ENCODE measurements at regions not wholly inside any gene's neighbourhood (a gene's known extent, or its start where the extent isn't known, plus 50 kb on each side); places are given as distances from the start of the nearest gene placed in this dataset.

DNA sequence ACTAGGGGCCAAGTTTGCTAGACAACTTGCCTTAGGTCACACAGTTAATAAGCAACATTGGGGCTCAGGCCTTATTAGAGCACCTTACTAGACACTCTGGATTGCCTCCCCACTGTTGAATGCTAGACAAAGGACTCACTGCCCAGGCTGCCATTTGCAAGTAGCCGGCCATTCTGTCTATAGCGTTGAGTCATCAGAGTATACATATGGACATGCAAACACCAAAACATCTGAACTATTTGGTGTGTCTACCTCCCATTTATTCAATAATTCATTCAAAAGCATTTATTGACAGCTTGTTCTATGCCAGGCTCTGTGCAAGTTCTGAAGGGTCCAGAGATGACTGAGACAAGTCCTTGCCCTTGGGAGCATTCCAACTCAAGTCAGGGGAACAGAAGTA lies 181.4 kb upstream of the DPT start:
- intact Hi-C loops (cut with DNase I): no loop called here
- TF ChIP-seq, protein P1, sequence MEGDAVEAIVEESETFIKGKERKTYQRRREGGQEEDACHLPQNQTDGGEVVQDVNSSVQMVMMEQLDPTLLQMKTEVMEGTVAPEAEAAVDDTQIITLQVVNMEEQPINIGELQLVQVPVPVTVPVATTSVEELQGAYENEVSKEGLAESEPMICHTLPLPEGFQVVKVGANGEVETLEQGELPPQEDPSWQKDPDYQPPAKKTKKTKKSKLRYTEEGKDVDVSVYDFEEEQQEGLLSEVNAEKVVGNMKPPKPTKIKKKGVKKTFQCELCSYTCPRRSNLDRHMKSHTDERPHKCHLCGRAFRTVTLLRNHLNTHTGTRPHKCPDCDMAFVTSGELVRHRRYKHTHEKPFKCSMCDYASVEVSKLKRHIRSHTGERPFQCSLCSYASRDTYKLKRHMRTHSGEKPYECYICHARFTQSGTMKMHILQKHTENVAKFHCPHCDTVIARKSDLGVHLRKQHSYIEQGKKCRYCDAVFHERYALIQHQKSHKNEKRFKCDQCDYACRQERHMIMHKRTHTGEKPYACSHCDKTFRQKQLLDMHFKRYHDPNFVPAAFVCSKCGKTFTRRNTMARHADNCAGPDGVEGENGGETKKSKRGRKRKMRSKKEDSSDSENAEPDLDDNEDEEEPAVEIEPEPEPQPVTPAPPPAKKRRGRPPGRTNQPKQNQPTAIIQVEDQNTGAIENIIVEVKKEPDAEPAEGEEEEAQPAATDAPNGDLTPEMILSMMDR (IDR thresholded peaks at IDR 0.05): no peak
- TF ChIP-seq POLR2A (IDR thresholded peaks at IDR 0.05): no peak

DNA sequence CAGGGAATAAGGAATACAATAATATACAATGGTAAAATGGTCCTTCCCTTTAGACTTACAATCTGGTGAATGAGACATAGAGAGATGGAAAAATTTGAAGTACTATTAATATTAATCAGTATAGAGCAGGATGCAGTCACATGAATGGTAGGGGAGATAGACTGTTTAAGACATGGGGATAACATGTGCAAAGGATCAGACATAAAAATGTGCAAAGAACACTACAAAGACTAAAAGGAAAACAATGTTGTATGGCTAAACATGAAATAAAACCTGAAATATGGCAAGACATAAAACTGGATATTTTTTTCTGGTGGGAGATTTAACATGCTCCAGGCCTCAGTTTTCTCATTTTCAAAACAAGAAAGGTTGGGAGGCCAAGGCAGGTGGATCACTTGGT lies 182.4 kb upstream of the DPT start:
- Histone ChIP-seq H3K4me1 (peaks cover 28 to 40% of the 10 kb centered on the region in 2 donors), H3K36me3 (no peaks in the 10 kb centered on the region), H3K27ac (no peak overlapping the region), H3K9me3 (no peaks in the 10 kb centered on the region), H3K27me3 (no peaks in the 10 kb centered on the region), H3K4me3 (replicated peaks in 1 of 3) (no peak overlapping the region)
- no peak for TF ChIP-seq POLR2A (IDR thresholded peaks at IDR 0.05)
- TF ChIP-seq, protein P1 (IDR thresholded peaks at IDR 0.05): no peak
- DNase-seq: no peak
- intact Hi-C loops (cut with DNase I): no loop called here

More for the DNA sequence above, 181.4 kb upstream of the DPT start:
- no peak overlapping the region for H3K4me3 ChIP-seq (replicated peaks in 1 of 3)
- 65 to 100% methylated on average over 2 of the region's 2 CpGs for WGBS, 2 donors
- H3K36me3 ChIP-seq: no peaks in the 10 kb centered on the region
- DNase-seq: no peak
- H3K27ac ChIP-seq: no peak overlapping the region
- H3K27me3 ChIP-seq: no peaks in the 10 kb centered on the region
- H3K9me3 ChIP-seq: no peaks in the 10 kb centered on the region
- H3K4me1 ChIP-seq: peaks cover 32 to 48% of the 10 kb centered on the region in 2 donors

DNA sequence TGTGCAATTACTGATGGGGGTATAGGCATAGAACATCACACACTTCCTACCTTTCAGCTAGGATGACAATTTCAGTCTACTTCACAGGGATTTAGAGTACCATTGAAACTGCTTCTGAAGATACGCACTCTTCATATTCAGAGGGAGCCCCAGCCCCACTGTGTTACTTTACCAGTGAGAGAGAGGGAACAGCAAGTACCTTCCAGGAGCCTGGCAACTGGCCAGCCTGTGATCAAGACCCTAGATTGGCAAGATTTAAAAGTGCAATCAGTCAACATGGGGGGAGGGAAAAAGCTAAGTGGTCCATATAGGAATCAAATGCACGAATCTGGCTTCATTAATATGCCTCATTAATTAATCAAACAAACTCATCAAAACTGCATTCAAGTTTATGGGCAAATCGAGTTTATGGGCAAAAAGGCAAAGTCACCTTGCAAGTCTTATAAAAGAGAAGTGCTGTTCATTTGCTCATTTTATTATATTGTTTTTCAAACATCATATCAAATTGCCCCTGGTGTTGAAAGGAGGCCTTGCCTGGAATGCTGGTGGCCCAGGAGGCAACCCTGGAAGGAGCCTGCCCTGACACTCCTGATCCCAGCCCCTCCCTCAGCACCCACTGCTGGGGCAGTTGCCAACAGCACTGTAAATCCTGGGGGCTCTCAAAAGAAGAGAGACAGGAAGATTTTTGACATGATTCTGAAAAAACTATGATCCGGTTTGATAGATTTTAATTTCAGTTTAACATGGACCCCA lies 184.9 kb upstream of the DPT start:
- Histone ChIP-seq H3K4me3 (replicated peaks in 1 of 3) (no peak overlapping the region), H3K27me3 (no peaks in the 10 kb centered on the region), H3K27ac (peak overlapping the region in 1 of 3 donors; percentile 27), H3K36me3 (no peaks in the 10 kb centered on the region), H3K9me3 (no peaks in the 10 kb centered on the region), H3K4me1 (peaks cover 9 to 24% of the 10 kb centered on the region in 2 donors)
- peak; percentile 83 to 94 for DNase-seq
- WGBS, 2 donors: 67 to 71% methylated on average over 4 of the region's 4 CpGs
- TF ChIP-seq, protein P1 (IDR thresholded peaks at IDR 0.05): no peak
- no peak for TF ChIP-seq POLR2A (IDR thresholded peaks at IDR 0.05)
- intact Hi-C loops (cut with DNase I): no loop called here

DNA sequence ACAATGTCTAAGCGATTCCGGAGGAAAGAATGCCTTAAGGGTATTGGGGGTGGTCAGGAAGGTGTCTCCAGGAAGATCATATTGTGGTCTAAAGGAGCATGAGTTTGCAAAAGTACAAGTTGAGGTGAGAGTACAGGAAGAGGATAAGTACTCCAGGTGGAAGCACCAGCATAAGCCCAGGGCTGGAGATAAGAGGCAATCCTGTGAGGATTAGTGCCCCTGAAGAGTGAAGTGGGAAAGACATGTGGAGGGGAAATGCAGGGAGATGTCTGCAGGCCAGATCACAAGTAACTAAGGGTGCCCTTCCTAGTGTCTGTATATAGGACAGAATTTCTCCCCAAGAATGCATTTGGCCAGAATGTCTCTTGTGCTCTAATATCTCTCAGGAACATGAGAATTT lies 188.3 kb upstream of the DPT start:
- H3K36me3 ChIP-seq: no peaks in the 10 kb centered on the region
- intact Hi-C loops (cut with DNase I): no loop called here
- TF ChIP-seq, protein P1 (IDR thresholded peaks at IDR 0.05): no peak
- no peak for TF ChIP-seq POLR2A (IDR thresholded peaks at IDR 0.05)
- no peak overlapping the region for H3K27ac ChIP-seq
- H3K4me1 ChIP-seq: peaks cover 5 to 19% of the 10 kb centered on the region in 2 donors
- H3K9me3 ChIP-seq: no peaks in the 10 kb centered on the region
- H3K4me3 ChIP-seq (replicated peaks in 1 of 3): no peak overlapping the region
- no peaks in the 10 kb centered on the region for H3K27me3 ChIP-seq
- no peak for DNase-seq
- 86 to 87% methylated on average over 2 of the region's 2 CpGs for WGBS, 2 donors

DNA sequence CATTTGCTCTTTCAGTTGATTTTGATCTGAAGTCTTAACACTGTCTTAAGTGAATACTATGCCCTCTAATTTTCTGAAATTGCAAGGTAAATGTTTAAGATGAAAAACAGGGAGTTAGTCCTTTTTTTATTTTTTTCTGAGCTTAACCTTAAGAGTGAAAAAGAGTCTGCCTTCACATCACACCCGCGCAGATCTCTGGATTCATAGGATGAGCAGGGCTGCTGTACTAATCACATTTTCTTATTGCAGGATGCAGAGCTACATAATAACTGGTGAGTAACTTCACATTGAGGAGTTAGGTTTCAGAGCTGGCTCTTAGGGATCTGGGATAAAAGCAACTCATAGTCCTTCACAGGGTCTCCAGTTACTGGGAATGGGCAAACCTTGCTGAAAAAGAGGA lies 188.7 kb upstream of the ATP1B1 start:
- H3K27ac ChIP-seq: no peak overlapping the region
- H3K4me3 ChIP-seq (replicated peaks in 1 of 3): no peak overlapping the region
- intact Hi-C loops (cut with DNase I): no loop called here
- no peak for DNase-seq
- H3K9me3 ChIP-seq: no peaks in the 10 kb centered on the region
- H3K27me3 ChIP-seq: no peaks in the 10 kb centered on the region
- TF ChIP-seq, protein P1 (IDR thresholded peaks at IDR 0.05): no peak
- TF ChIP-seq POLR2A (IDR thresholded peaks at IDR 0.05): no peak
- no peaks in the 10 kb centered on the region for H3K36me3 ChIP-seq
- peaks cover 5 to 14% of the 10 kb centered on the region in 2 donors for H3K4me1 ChIP-seq
- WGBS, 2 donors: 91 to 95% methylated on average over 2 of the region's 2 CpGs
